ENCODE measurements at regions not wholly inside any gene's neighbourhood (a gene's known extent, or its start where the extent isn't known, plus 50 kb on each side); places are given as distances from the start of the nearest gene placed in this dataset.

DNA sequence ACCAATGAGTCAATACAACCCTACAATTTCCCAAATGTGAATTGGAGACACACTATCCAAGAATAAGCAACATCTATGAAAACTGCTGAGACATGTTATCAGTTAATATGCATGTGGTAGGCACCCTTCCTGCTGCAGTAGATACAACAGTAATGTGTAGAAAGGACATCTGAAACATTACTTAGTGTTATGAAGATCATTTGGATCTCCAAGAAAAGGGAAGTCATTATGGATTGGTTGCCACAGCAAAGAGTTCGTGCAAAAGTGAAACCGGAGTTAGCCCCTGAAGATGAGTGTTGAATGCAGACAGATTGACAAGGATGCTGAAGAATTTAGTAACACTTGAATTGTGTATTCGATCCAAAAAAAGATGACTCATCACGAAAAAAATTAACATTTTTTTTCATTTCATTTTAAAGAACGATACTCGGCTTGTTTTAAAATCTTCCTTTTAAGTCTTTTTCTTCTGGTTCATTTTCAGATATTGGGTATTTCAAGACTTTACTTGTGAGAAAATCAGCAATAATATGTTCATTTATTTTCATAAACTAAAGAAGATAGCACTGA lies 322.4 kb upstream of the KLF6 start:
- Mint-ChIP-seq H3K27me3 (ENCODE audit: low read depth) (no peaks in the 10 kb centered on the region; the same call in 1 of the 2 replicates), H3K36me3 (ENCODE audit: insufficient read depth in 1 of 3, low read depth in 3 of 3) (peaks cover 4 to 12% (median 5%) of the 10 kb centered on the region in 3 experiments; a peak in 4 of 7 replicates), H3K4me1 (peaks cover 5 to 8% of the 10 kb centered on the region in 2 experiments), H3K27ac (no peak overlapping the region), H3K9me3 (peaks cover 9 to 14% of the 10 kb centered on the region in 2 experiments; a peak in 4 of 5 replicates), H3K4me3 (no peak overlapping the region)
- no peaks in the 10 kb centered on the region for H3K79me1 ChIP-seq (ENCODE audit: insufficient read depth, low read depth, low read length, poor library complexity, severe bottlenecking)
- no peak overlapping the region for H4K5ac ChIP-seq (ENCODE audit: insufficient read length, low read depth, low read length)
- no peak overlapping the region for H3K23ac ChIP-seq (ENCODE audit: insufficient read length, low read depth, low read length)
- no peak overlapping the region for H3K9ac ChIP-seq (ENCODE audit: extremely low read depth, insufficient read length, low read length)
- no peak overlapping the region for H4K91ac ChIP-seq (ENCODE audit: insufficient read length, low read depth, low read length)
- H2BK120ac ChIP-seq (ENCODE audit: low read depth, low read length, poor library complexity, severe bottlenecking): no peak overlapping the region
- H3K4me1 ChIP-seq (ENCODE audit: insufficient read depth, low read length): no peaks in the 10 kb centered on the region; the same call in 1 of the 2 replicates
- no peak overlapping the region for H2BK20ac ChIP-seq (ENCODE audit: low read depth, low read length, poor library complexity, severe bottlenecking)
- H2BK12ac ChIP-seq (ENCODE audit: insufficient read length, low read depth, low read length): no peak overlapping the region
- no peak overlapping the region for H2AK5ac ChIP-seq (ENCODE audit: insufficient read length, low read length)
- no CpG with 5 or more reads among the region's 6 CpGs for WGBS (ENCODE audit: extremely low coverage, insufficient read length, low lambda C conversion rate)
- no peaks in the 10 kb centered on the region for H3K79me2 ChIP-seq (ENCODE audit: insufficient read depth, low read length)
- H3K27ac ChIP-seq (ENCODE audit: insufficient read length, low read depth, low read length): no peak overlapping the region
- H3T11ph ChIP-seq (ENCODE audit: low read length): no peak overlapping the region
- no peak overlapping the region for H3K18ac ChIP-seq (ENCODE audit: insufficient read length, low read depth, low read length)
- no peak overlapping the region for H3K14ac ChIP-seq (ENCODE audit: insufficient read depth, low read length)
- H2BK15ac ChIP-seq (ENCODE audit: low read depth, low read length): no peak overlapping the region
- no peak overlapping the region for H2BK5ac ChIP-seq (ENCODE audit: insufficient read length, low read length)
- no peak overlapping the region for H4K8ac ChIP-seq (replicated peaks; ENCODE audit: insufficient read length, low read depth, low read length)
- no peaks in the 10 kb centered on the region for H4K20me1 ChIP-seq (ENCODE audit: control insufficient read depth, insufficient read depth, insufficient read length)
- no peak for DNase-seq
- H3K9me3 ChIP-seq (ENCODE audit: control insufficient read depth, low read depth, low read length): peaks cover 4% of the 10 kb centered on the region
- no peak overlapping the region for H2AFZ ChIP-seq (ENCODE audit: low read length)
- no peak overlapping the region for H3K4ac ChIP-seq (ENCODE audit: low read depth, low read length)
- TF ChIP-seq, protein P1, sequence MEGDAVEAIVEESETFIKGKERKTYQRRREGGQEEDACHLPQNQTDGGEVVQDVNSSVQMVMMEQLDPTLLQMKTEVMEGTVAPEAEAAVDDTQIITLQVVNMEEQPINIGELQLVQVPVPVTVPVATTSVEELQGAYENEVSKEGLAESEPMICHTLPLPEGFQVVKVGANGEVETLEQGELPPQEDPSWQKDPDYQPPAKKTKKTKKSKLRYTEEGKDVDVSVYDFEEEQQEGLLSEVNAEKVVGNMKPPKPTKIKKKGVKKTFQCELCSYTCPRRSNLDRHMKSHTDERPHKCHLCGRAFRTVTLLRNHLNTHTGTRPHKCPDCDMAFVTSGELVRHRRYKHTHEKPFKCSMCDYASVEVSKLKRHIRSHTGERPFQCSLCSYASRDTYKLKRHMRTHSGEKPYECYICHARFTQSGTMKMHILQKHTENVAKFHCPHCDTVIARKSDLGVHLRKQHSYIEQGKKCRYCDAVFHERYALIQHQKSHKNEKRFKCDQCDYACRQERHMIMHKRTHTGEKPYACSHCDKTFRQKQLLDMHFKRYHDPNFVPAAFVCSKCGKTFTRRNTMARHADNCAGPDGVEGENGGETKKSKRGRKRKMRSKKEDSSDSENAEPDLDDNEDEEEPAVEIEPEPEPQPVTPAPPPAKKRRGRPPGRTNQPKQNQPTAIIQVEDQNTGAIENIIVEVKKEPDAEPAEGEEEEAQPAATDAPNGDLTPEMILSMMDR (conservative IDR thresholded peaks at IDR 0.05): no peak
- no peaks in the 10 kb centered on the region for H3K23me2 ChIP-seq (ENCODE audit: insufficient read length, low read depth, low read length, poor library complexity, severe bottlenecking)
- H3K27me3 ChIP-seq (ENCODE audit: insufficient read depth, low read length): no peaks in the 10 kb centered on the region
- H3K56ac ChIP-seq (ENCODE audit: insufficient read length, low read depth, low read length): no peak overlapping the region
- H3K4me2 ChIP-seq (ENCODE audit: insufficient read depth, insufficient read length, low read length): no peak overlapping the region
